Glutamatergic neuron (in vitro differentiated cells): ENCODE measurements at regions not wholly inside any gene's neighbourhood (a gene's known extent, or its start where the extent isn't known, plus 50 kb on each side); places are given as distances from the start of the nearest gene placed in this dataset.

Source experiments
- DNase-seq: peaks from one replicate; pipeline ENCODE4 v3.0.0; 2022
- H3K27ac Mint-ChIP-seq: one replicate; pipeline ENCODE4 v1.8.0; 2020; ENCODE audit warnings: mild to moderate bottlenecking, mixed read lengths, inconsistent platforms; ENCODE audit not compliant: unreplicated experiment
- H3K27me3 Mint-ChIP-seq: one replicate; pipeline ENCODE4 v1.8.0; 2020; ENCODE audit warnings: mild to moderate bottlenecking, moderate library complexity, mixed read lengths, inconsistent platforms; ENCODE audit not compliant: unreplicated experiment
- H3K36me3 Mint-ChIP-seq: one replicate; pipeline ENCODE4 v1.8.0; 2020; ENCODE audit warnings: mild to moderate bottlenecking, mixed read lengths, inconsistent platforms; ENCODE audit not compliant: unreplicated experiment
- H3K4me1 Mint-ChIP-seq: one replicate; pipeline ENCODE4 v1.8.0; 2020; ENCODE audit warnings: mild to moderate bottlenecking, low read depth, mixed read lengths, inconsistent platforms; ENCODE audit not compliant: unreplicated experiment
- H3K4me3 Mint-ChIP-seq: one replicate; pipeline ENCODE4 v1.8.0; 2020; ENCODE audit warnings: mild to moderate bottlenecking, mixed read lengths, inconsistent platforms; ENCODE audit not compliant: unreplicated experiment
- H3K9me3 Mint-ChIP-seq: one replicate; pipeline ENCODE4 v1.8.0; 2020; ENCODE audit warnings: mild to moderate bottlenecking, moderate library complexity, mixed read lengths, inconsistent platforms; ENCODE audit not compliant: unreplicated experiment
- CTCF ChIP-seq: fragments of 200-600 bp; sonication (generic); IDR thresholded peaks from one replicate; pipeline ENCODE4 v1.5.0; 2021; ENCODE audit not compliant: partially characterized antibody, unreplicated experiment

DNA sequence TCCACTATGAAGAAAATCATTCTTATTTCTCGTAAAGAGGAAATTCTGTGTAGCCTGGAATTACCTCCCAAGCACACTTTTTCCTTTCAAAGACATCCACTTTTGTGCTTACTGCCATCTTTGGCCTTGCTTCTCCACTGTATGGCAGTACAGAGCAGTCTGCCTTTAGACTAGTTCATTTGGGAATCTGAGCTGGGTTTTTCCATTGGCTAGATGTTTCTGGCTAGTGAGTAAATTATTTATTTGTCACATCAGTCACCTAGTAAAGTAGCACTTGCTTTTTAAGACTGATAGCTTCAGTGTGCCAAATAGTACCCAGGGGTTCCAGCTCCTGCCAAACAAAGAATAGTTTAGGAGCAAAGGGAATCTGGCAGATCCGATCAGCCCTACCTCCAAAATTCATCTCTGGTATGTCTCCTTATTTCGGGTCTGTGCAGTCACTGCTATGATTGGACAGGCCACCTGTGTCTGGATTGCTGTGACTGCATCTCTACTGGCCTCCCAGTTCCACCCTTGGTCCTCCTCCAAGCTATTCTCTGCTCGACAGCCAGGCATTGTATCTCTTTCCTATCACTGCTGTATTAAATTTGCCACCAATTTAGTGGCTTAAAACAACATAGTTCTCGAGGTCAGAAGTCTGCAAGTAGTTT lies 97.6 kb downstream of the NUDT12 start:
- TF ChIP-seq CTCF: no peak
- Mint-ChIP-seq H3K27ac (no peak overlapping the region), H3K27me3 (peaks cover 4% of the 10 kb centered on the region), H3K4me1 (peaks cover 1% of the 10 kb centered on the region), H3K36me3 (no peaks in the 10 kb centered on the region), H3K4me3 (no peak overlapping the region), H3K9me3 (no peaks in the 10 kb centered on the region)
- no peak for DNase-seq

GRCh38 chr5:103463261-103463660 lies 99.3 kb downstream of the NUDT12 start:
- peaks cover 1% of the 10 kb centered on the region for H3K4me1 Mint-ChIP-seq
- TF ChIP-seq CTCF: no peak
- no peaks in the 10 kb centered on the region for H3K36me3 Mint-ChIP-seq
- peaks cover 4% of the 10 kb centered on the region for H3K27me3 Mint-ChIP-seq
- H3K27ac Mint-ChIP-seq: no peak overlapping the region
- H3K9me3 Mint-ChIP-seq: no peaks in the 10 kb centered on the region
- no peak for DNase-seq
- H3K4me3 Mint-ChIP-seq: no peak overlapping the region

GRCh38 chr5:103461243-103461642 lies 101.3 kb downstream of the NUDT12 start:
- Mint-ChIP-seq H3K27me3 (peaks cover 6% of the 10 kb centered on the region), H3K27ac (no peak overlapping the region), H3K9me3 (peaks cover 2% of the 10 kb centered on the region), H3K36me3 (no peaks in the 10 kb centered on the region), H3K4me1 (peaks cover 1% of the 10 kb centered on the region), H3K4me3 (no peak overlapping the region)
- no peak for DNase-seq
- no peak for TF ChIP-seq CTCF

GRCh38 chr5:103458497-103459040 lies 104.0 kb downstream of the NUDT12 start:
- H3K9me3 Mint-ChIP-seq: peaks cover 2% of the 10 kb centered on the region
- no peak for TF ChIP-seq CTCF
- peaks cover 2% of the 10 kb centered on the region for H3K27me3 Mint-ChIP-seq
- DNase-seq: no peak
- H3K27ac Mint-ChIP-seq: no peak overlapping the region
- no peak overlapping the region for H3K4me3 Mint-ChIP-seq
- no peaks in the 10 kb centered on the region for H3K36me3 Mint-ChIP-seq
- peaks cover 1% of the 10 kb centered on the region for H3K4me1 Mint-ChIP-seq

- Mint-ChIP-seq H3K27me3 (peaks cover 2% of the 10 kb centered on the region), H3K4me1 (no peaks in the 10 kb centered on the region), H3K9me3 (peaks cover 2% of the 10 kb centered on the region), H3K4me3 (no peak overlapping the region), H3K27ac (no peak overlapping the region), H3K36me3 (no peaks in the 10 kb centered on the region)
- no peak for TF ChIP-seq CTCF
- DNase-seq: no peak
Observed at GRCh38 chr5:103456476-103456875, 106.1 kb downstream of the NUDT12 start.
